K562 (cell line): ENCODE measurements at regions not wholly inside any gene's neighbourhood (a gene's known extent, or its start where the extent isn't known, plus 50 kb on each side); places are given as distances from the start of the nearest gene placed in this dataset.

Source experiments
- ATAC-seq: fragments of 200-7000 bp; cut with Tn5 transposase; 3 replicates; pipeline ENCODE4 v1.9.1; 2020; ENCODE audit warnings: moderate library complexity
- BruUV-seq: library from RNA; stranded (reverse); fragments of 400-500 nt; replicated peaks from 2 replicates; lab custom pipeline; 2021; lab: Mats Ljungman, UMichigan
- CTCF ChIA-PET: fragments of 300-600 bp; formaldehyde crosslinking; extraction: SDS; loops from one replicate; lab custom pipeline; 2021; ENCODE audit warnings: low intra/inter-chr PET ratio; lab: Yijun Ruan, JAX
- POLR2A ChIA-PET: fragments of 300-600, 350-650 bp; sonication (Branson Sonifier 250); formaldehyde crosslinking; extraction: SDS; loops from one replicate; lab custom pipeline; 2021; ENCODE audit warnings: antibody characterized with exemption, inconsistent platforms; lab: Yijun Ruan, JAX
- DNase-seq, 4 experiments: peaks; one replicate each; pipeline versions ENCODE4 v3.0.0 to v3.0.0-alpha.2; 2011 to 2018; ENCODE audit warnings: low spot score in 3 of 4, mixed read lengths in 3 of 4; ENCODE audit errors: extremely low read depth in 1 of 4
- FAIRE-seq: peaks from 2 replicates; lab custom pipeline; 2011; peaks lifted over from hg19 to GRCh38; lab: Jason Lieb, UNC
- H2AFZ ChIP-seq: 2 replicates; pipeline ENCODE4 v1.6.0; 2011; ENCODE audit warnings: low read depth, low read length, control low read depth, inconsistent platforms
- H3K27ac ChIP-seq: fragments of 200-600 bp; 3 replicates; pipeline ENCODE4 v1.8.0; 2011; ENCODE audit warnings: low read depth, mild to moderate bottlenecking, control low read depth, inconsistent platforms, low read length, moderate library complexity, mixed read lengths; ENCODE audit errors: extremely low read depth
- H3K27me3 ChIP-seq, 2 experiments: fragments of 300-600 bp in 1 of 2; 2 replicates in 1 of 2; 3 replicates in 1 of 2; pipeline versions ENCODE4 v1.6.0 to v1.8.0; 2011; ENCODE audit warnings: inconsistent platforms in 2 of 2, low read length in 2 of 2, mild to moderate bottlenecking in 1 of 2, mixed read lengths in 1 of 2, moderate library complexity in 1 of 2; ENCODE audit not compliant: control insufficient read depth in 2 of 2, insufficient read depth in 2 of 2
- H3K36me3 ChIP-seq: fragments of 300-600 bp; 3 replicates; pipeline ENCODE4 v1.8.0; 2011; ENCODE audit warnings: mild to moderate bottlenecking, low read length, inconsistent platforms; ENCODE audit not compliant: control insufficient read depth, insufficient read depth
- H3K4me1 ChIP-seq, 2 experiments: fragments of 200-600 bp in 1 of 2; replicated peaks in 1 of 2; 2 replicates in 1 of 2; 3 replicates in 1 of 2; pipeline versions ENCODE4 v1.5.1 to v1.8.0; 2011; ENCODE audit warnings: inconsistent platforms in 2 of 2, low read length in 2 of 2, mild to moderate bottlenecking in 1 of 2, mixed read lengths in 1 of 2, moderate library complexity in 1 of 2; ENCODE audit not compliant: control insufficient read depth in 2 of 2, insufficient read depth in 2 of 2
- H3K4me2 ChIP-seq: 2 replicates; pipeline ENCODE4 v1.6.1; 2011; ENCODE audit warnings: low read length, control low read depth, inconsistent platforms, mixed read lengths; ENCODE audit not compliant: insufficient read depth
- H3K4me3 ChIP-seq: fragments of 200-600 bp; sonication (generic), shearing (Covaris generic); 2 replicates; pipeline ENCODE4 v1.5.1; 2016; ENCODE audit warnings: control low read depth, inconsistent platforms
- H3K79me2 ChIP-seq: fragments of 200-600 bp; 3 replicates; pipeline ENCODE4 v1.8.0; 2011; ENCODE audit warnings: low read length, inconsistent platforms; ENCODE audit not compliant: control insufficient read depth, insufficient read depth
- H3K9ac ChIP-seq, 2 experiments: 2 replicates each; pipeline versions ENCODE4 v1.6.0 to v1.6.1; 2011; ENCODE audit warnings: low read depth in 2 of 2, low read length in 2 of 2, control low read depth in 1 of 2, inconsistent platforms in 1 of 2, mild to moderate bottlenecking in 1 of 2, mixed read lengths in 1 of 2; ENCODE audit not compliant: insufficient read depth in 1 of 2
- H3K9me1 ChIP-seq: one replicate; pipeline ENCODE4 v1.6.0; 2011; ENCODE audit warnings: inconsistent platforms, mild to moderate bottlenecking, low read length, moderate library complexity; ENCODE audit not compliant: control insufficient read depth, insufficient read depth
- H3K9me3 ChIP-seq: replicated peaks from 2 replicates; pipeline ENCODE4 v1.5.1; 2011; ENCODE audit warnings: low read depth, low read length, inconsistent platforms; ENCODE audit not compliant: control insufficient read depth, insufficient read depth
- H4K20me1 ChIP-seq: replicated peaks from 2 replicates; pipeline ENCODE4 v1.6.1; 2011; ENCODE audit warnings: low read length, inconsistent platforms, mixed read lengths; ENCODE audit not compliant: control insufficient read depth, insufficient read depth
- BCLAF1 ChIP-seq, 2 experiments: fragments of 450-650 bp in 1 of 2; IDR thresholded peaks; 2 replicates each; pipeline ENCODE4 v1.6.1; 2011 to 2017; ENCODE audit warnings: low read depth in 2 of 2, antibody characterized with exemption in 1 of 2, borderline replicate concordance in 1 of 2, low read length in 1 of 2, mild to moderate bottlenecking in 1 of 2, mixed read lengths in 1 of 2; ENCODE audit not compliant: control insufficient read depth in 1 of 2
- CEBPB ChIP-seq: fragments of 450-650 bp; IDR thresholded peaks from 2 replicates; pipeline ENCODE4 v1.6.1; 2016; ENCODE audit warnings: missing genetic modification characterization, missing compliant biosample characterization
- E2F1 ChIP-seq: sonication (generic); formaldehyde crosslinking; IDR thresholded peaks from 2 replicates; pipeline ENCODE4 v1.8.1; 2023; ENCODE audit warnings: mild to moderate bottlenecking, missing genetic modification reagents, moderate library complexity
- ELF4 ChIP-seq: fragments of 450-650 bp; formaldehyde crosslinking; IDR thresholded peaks from 2 replicates; pipeline ENCODE4 v1.4.0; 2022; ENCODE audit warnings: missing genetic modification characterization
- FIP1L1 ChIP-seq: fragments of 200-400 bp; formaldehyde crosslinking; IDR thresholded peaks from 2 replicates; pipeline ENCODE4 v1.6.1; 2018; ENCODE audit warnings: mild to moderate bottlenecking, low read depth, low read length; ENCODE audit not compliant: poor library complexity, severe bottlenecking
- HNRNPLL ChIP-seq: fragments of 200-400 bp; formaldehyde crosslinking; IDR thresholded peaks from 2 replicates; pipeline ENCODE4 v1.6.1; 2017; ENCODE audit warnings: low read length, low read depth, mild to moderate bottlenecking; ENCODE audit not compliant: poor library complexity, severe bottlenecking
- NCOA2 ChIP-seq, 2 experiments: fragments of 450-650 bp; IDR thresholded peaks; 2 replicates each; pipeline ENCODE4 v1.6.1; 2018; ENCODE audit warnings: mild to moderate bottlenecking in 2 of 2, moderate library complexity in 1 of 2; ENCODE audit not compliant: partially characterized antibody in 2 of 2
- NFATC3 ChIP-seq: fragments of 450-650 bp; IDR thresholded peaks from 2 replicates; pipeline ENCODE4 v1.6.1; 2017; ENCODE audit warnings: mild to moderate bottlenecking
- NFXL1 ChIP-seq: fragments of 450-650 bp; formaldehyde crosslinking; IDR thresholded peaks from 2 replicates; pipeline ENCODE4 v1.4.0; 2021; ENCODE audit warnings: mild to moderate bottlenecking
- STAG1 ChIP-seq: sonication (generic); formaldehyde crosslinking; IDR thresholded peaks from 2 replicates; pipeline ENCODE4 v1.5.0; 2020; ENCODE audit warnings: missing genetic modification reagents, borderline replicate concordance
- TFAP4 ChIP-seq: sonication (generic); formaldehyde crosslinking; IDR thresholded peaks from 2 replicates; pipeline ENCODE4 v1.8.0; 2022; ENCODE audit warnings: missing genetic modification reagents, mild to moderate bottlenecking, moderate library complexity, borderline replicate concordance
- ZNF165 ChIP-seq: fragments of 250-450 bp; sonication (Bioruptor Pico); IDR thresholded peaks from 2 replicates; pipeline ENCODE4 v1.4.0; 2020; ENCODE audit warnings: borderline replicate concordance
- WGBS: fragments of 100-300 bp; shearing (Covaris generic); methylation state at CpG from one replicate; pipeline ENCODE4 v1.1.6; 2016; ENCODE audit warnings: low coverage, mixed read lengths; ENCODE audit not compliant: insufficient coverage; ENCODE audit errors: missing lambda C conversion rate; 5-methylcytosine and 5-hydroxymethylcytosine counted together
- in situ Hi-C: fragments of 300-500 bp; cut with MboI; formaldehyde crosslinking; loops from 4 replicates; pipeline ENCODE4 v1.15.0; 2018; ENCODE audit warnings: inconsistent platforms, mixed read lengths
- intact Hi-C: fragments of 100-400 bp; cut with micrococcal nuclease; formaldehyde crosslinking; loops from 2 replicates; pipeline ENCODE4 v1.14.2; 2022

- TF ChIP-seq BCLAF1 (IDR thresholded peaks at IDR 0.05; ENCODE audit: borderline replicate concordance in 1 of 2, control insufficient read depth in 1 of 2, low read depth in 2 of 2, low read length in 1 of 2) = no peak
- TF ChIP-seq ELF4 (CRISPR knock-in tag) = no peak
- no peak for TF ChIP-seq NCOA2 (IDR thresholded peaks at IDR 0.05; ENCODE audit: partially characterized antibody in 2 of 2)
- TF ChIP-seq FIP1L1 = no peak
- no peak for TF ChIP-seq TFAP4 (CRISPR knock-in tag)
Observed at GRCh38 chr14:94963051-94963450, 193.1 kb upstream of the GSC start (continued).

- no TSS peak for BruUV-seq
- DNase-seq (no peak), ATAC-seq (no peak), FAIRE-seq (no peak)
- ChIA-PET POLR2A (no interaction called here), CTCF (no interaction called here)
- H3K9ac ChIP-seq = no peak overlapping the region
- no peaks in the 10 kb centered on the region for H3K4me1 ChIP-seq
- H3K9me1 ChIP-seq = no peaks in the 10 kb centered on the region
- no peak overlapping the region for H3K4me3 ChIP-seq
- TF ChIP-seq HNRNPLL (no peak), NFXL1 (no peak), STAG1 (CRISPR knock-in tag) (no peak), E2F1 (CRISPR knock-in tag) (no peak), CEBPB (no peak), NFATC3 (no peak), ZNF165 (CRISPR knock-in tag) (no peak)
- in situ Hi-C loops = no loop called here
- no peak overlapping the region for H3K27ac ChIP-seq
- H2AFZ ChIP-seq = no peak overlapping the region
- no peaks in the 10 kb centered on the region; a peak in 1 of 5 replicates for H3K27me3 ChIP-seq
- H3K36me3 ChIP-seq = no peaks in the 10 kb centered on the region
- intact Hi-C loops = no loop called here
- H3K79me2 ChIP-seq = no peaks in the 10 kb centered on the region
- 0% methylated on average over 5 of the region's 7 CpGs for WGBS
- no peaks in the 10 kb centered on the region for H4K20me1 ChIP-seq
- no peak overlapping the region for H3K4me2 ChIP-seq
- H3K9me3 ChIP-seq = no peaks in the 10 kb centered on the region
Observed at GRCh38 chr14:94962166-94962575, 192.3 kb upstream of the GSC start.
